H1 (cell line): ENCODE measurements at regions not wholly inside any gene's neighbourhood (a gene's known extent, or its start where the extent isn't known, plus 50 kb on each side); places are given as distances from the start of the nearest gene placed in this dataset.

Source experiments
- CTCF ChIA-PET: fragments of 300-600 bp; sonication (Branson Sonifier 250); formaldehyde crosslinking; loops from one replicate; lab custom pipeline; 2021; ENCODE audit not compliant: partially characterized antibody; lab: Charles Lee
- POLR2A ChIA-PET: fragments of 300-600 bp; sonication (Branson Sonifier 250); formaldehyde crosslinking; loops from one replicate; lab custom pipeline; 2021; ENCODE audit warnings: inconsistent platforms; ENCODE audit not compliant: partially characterized antibody; lab: Charles Lee
- DNase-seq, 2 experiments: peaks; one replicate each; pipeline versions ENCODE4 v3.0.0 to v3.0.0-alpha.2; 2010 to 2022; ENCODE audit warnings: low spot score in 2 of 2, low read depth in 1 of 2, mixed read lengths in 1 of 2
- FAIRE-seq: peaks from 2 replicates; lab custom pipeline; 2011; peaks lifted over from hg19 to GRCh38; lab: Jason Lieb, UNC
- H2AFZ ChIP-seq: 2 replicates; pipeline ENCODE4 v1.8.1; 2012; ENCODE audit warnings: low read length, inconsistent platforms
- H2AK5ac ChIP-seq: 2 replicates; pipeline ENCODE4 v1.6.1; 2013; ENCODE audit warnings: low read depth, low read length
- H2BK120ac ChIP-seq: replicated peaks from 2 replicates; pipeline ENCODE3; 2013; ENCODE audit warnings: low read depth, low read length, inconsistent platforms
- H2BK12ac ChIP-seq: 2 replicates; pipeline ENCODE4 v1.6.1; 2013; ENCODE audit warnings: low read depth, low read length
- H2BK15ac ChIP-seq: 2 replicates; pipeline ENCODE4 v1.6.1; 2013; ENCODE audit warnings: low read length
- H2BK20ac ChIP-seq: 2 replicates; pipeline ENCODE4 v1.6.1; 2013; ENCODE audit warnings: low read length
- H2BK5ac ChIP-seq: 2 replicates; pipeline ENCODE4 v1.6.1; 2013; ENCODE audit warnings: low read depth, low read length
- H3K14ac ChIP-seq: 2 replicates; pipeline ENCODE4 v1.6.1; 2013; ENCODE audit warnings: inconsistent platforms; ENCODE audit not compliant: insufficient read length
- H3K18ac ChIP-seq: 2 replicates; pipeline ENCODE4 v1.6.1; 2013; ENCODE audit warnings: low read length; ENCODE audit errors: extremely low read depth
- H3K23ac ChIP-seq: 2 replicates; pipeline ENCODE4 v1.6.1; 2013; ENCODE audit warnings: inconsistent platforms; ENCODE audit not compliant: insufficient read length
- H3K23me2 ChIP-seq: 2 replicates; pipeline ENCODE4 v1.6.1; 2013; ENCODE audit warnings: low read depth, low read length
- H3K27ac ChIP-seq: 2 replicates; pipeline ENCODE4 v1.6.1; 2011; ENCODE audit warnings: low read depth, low read length, inconsistent platforms
- H3K27me3 ChIP-seq, 4 experiments: replicated peaks in 1 of 4; 1 replicate in 1 of 4; 2 replicates in 3 of 4; pipeline versions ENCODE4 v1.6.1 to v1.8.1; 2011 to 2013; ENCODE audit warnings: low read length in 3 of 4, mild to moderate bottlenecking in 3 of 4, inconsistent platforms in 2 of 4, mixed read lengths in 2 of 4, moderate library complexity in 1 of 4; ENCODE audit not compliant: control insufficient read depth in 3 of 4, insufficient read depth in 3 of 4; ENCODE audit errors: extremely low read depth in 1 of 4
- H3K36me3 ChIP-seq, 4 experiments: 2 replicates each; pipeline versions ENCODE4 v1.6.1 to v1.8.1; 2011 to 2013; ENCODE audit warnings: mild to moderate bottlenecking in 4 of 4, low read length in 3 of 4, moderate library complexity in 2 of 4, control low read depth in 1 of 4, inconsistent platforms in 1 of 4; ENCODE audit not compliant: insufficient read depth in 4 of 4, control insufficient read depth in 2 of 4
- H3K4ac ChIP-seq: replicated peaks from 2 replicates; pipeline ENCODE3; 2013; ENCODE audit warnings: low read length, low read depth, mixed read lengths, inconsistent platforms; ENCODE audit not compliant: insufficient read length
- H3K4me1 ChIP-seq, 4 experiments: replicated peaks in 1 of 4; 1 replicate in 1 of 4; 2 replicates in 3 of 4; pipeline versions ENCODE4 v1.6.1 to v1.8.1; 2011 to 2013; ENCODE audit warnings: low read length in 3 of 4, inconsistent platforms in 2 of 4, mixed read lengths in 1 of 4; ENCODE audit not compliant: insufficient read depth in 4 of 4, control insufficient read depth in 3 of 4
- H3K4me2 ChIP-seq, 2 experiments: 2 replicates each; pipeline versions ENCODE4 v1.6.1 to v1.8.1; 2011 to 2013; ENCODE audit warnings: low read depth in 2 of 2, low read length in 2 of 2, control low read depth in 1 of 2, inconsistent platforms in 1 of 2, mild to moderate bottlenecking in 1 of 2; ENCODE audit not compliant: insufficient read depth in 1 of 2
- H3K4me3 ChIP-seq, 4 experiments: fragments of 200-600, 300-600 bp in 1 of 4; sonication (generic), shearing (Covaris generic), sonication (Bioruptor Twin) in 1 of 4; 2 replicates each; pipeline versions ENCODE4 v1.5.1 to v1.8.1; 2011 to 2016; ENCODE audit warnings: low read length in 4 of 4, low read depth in 3 of 4, control low read depth in 2 of 4, inconsistent platforms in 2 of 4, mild to moderate bottlenecking in 2 of 4, mixed read lengths in 1 of 4, moderate library complexity in 1 of 4; ENCODE audit not compliant: insufficient read depth in 2 of 4; ENCODE audit errors: extremely low read depth in 1 of 4
- H3K56ac ChIP-seq: replicated peaks from 2 replicates; pipeline ENCODE3; 2013; ENCODE audit warnings: low read depth, mild to moderate bottlenecking, mixed read lengths, low read length, inconsistent platforms; ENCODE audit not compliant: insufficient read length
- H3K79me1 ChIP-seq: 2 replicates; pipeline ENCODE4 v1.6.1; 2013; ENCODE audit warnings: low read depth, low read length, control low read depth
- H3K79me2 ChIP-seq, 2 experiments: 2 replicates each; pipeline versions ENCODE4 v1.6.1 to v1.8.1; 2012 to 2013; ENCODE audit warnings: low read length in 2 of 2, mild to moderate bottlenecking in 2 of 2, inconsistent platforms in 1 of 2; ENCODE audit not compliant: insufficient read depth in 2 of 2, control insufficient read depth in 1 of 2
- H3K9ac ChIP-seq, 4 experiments: replicated peaks in 1 of 4; 1 replicate in 1 of 4; 2 replicates in 3 of 4; pipeline versions ENCODE4 v1.6.1 to v1.8.1; 2011 to 2013; ENCODE audit warnings: low read depth in 3 of 4, low read length in 3 of 4, control low read depth in 2 of 4, mild to moderate bottlenecking in 2 of 4, moderate library complexity in 2 of 4, inconsistent platforms in 1 of 4; ENCODE audit errors: extremely low read depth in 1 of 4
- H3K9me3 ChIP-seq, 2 experiments: 2 replicates each; pipeline versions ENCODE4 v1.6.1 to v1.8.1; 2012 to 2013; ENCODE audit warnings: mild to moderate bottlenecking in 2 of 2, moderate library complexity in 2 of 2, control low read depth in 1 of 2, inconsistent platforms in 1 of 2, low read depth in 1 of 2, low read length in 1 of 2, mixed read lengths in 1 of 2; ENCODE audit not compliant: insufficient read depth in 2 of 2
- H4K20me1 ChIP-seq, 2 experiments: replicated peaks in 1 of 2; 2 replicates each; pipeline versions ENCODE3 to v1.8.1; 2011 to 2013; ENCODE audit warnings: inconsistent platforms in 2 of 2, low read length in 2 of 2, mild to moderate bottlenecking in 1 of 2; ENCODE audit not compliant: insufficient read depth in 2 of 2, control insufficient read depth in 1 of 2
- H4K5ac ChIP-seq: 2 replicates; pipeline ENCODE4 v1.6.1; 2013; ENCODE audit warnings: low read length, low read depth, mixed read lengths, inconsistent platforms; ENCODE audit not compliant: insufficient read length
- H4K8ac ChIP-seq: 2 replicates; pipeline ENCODE4 v1.8.0; 2013; ENCODE audit warnings: mild to moderate bottlenecking, moderate library complexity, low read length, inconsistent platforms; ENCODE audit not compliant: insufficient read depth; ENCODE audit errors: extremely low read depth
- H4K91ac ChIP-seq: replicated peaks from 2 replicates; pipeline ENCODE3; 2013; ENCODE audit warnings: low read length, mixed read lengths, inconsistent platforms; ENCODE audit not compliant: insufficient read length
- SUZ12 ChIP-seq: fragments of 200-600 bp; sonication (generic); IDR thresholded peaks from 2 replicates; pipeline ENCODE4 v1.6.1; 2012; ENCODE audit warnings: mild to moderate bottlenecking, inconsistent platforms, low read length, moderate library complexity, mixed read lengths
- WGBS, 2 experiments: shearing (Covaris generic) in 1 of 2; methylation state at CpG; one replicate each; pipeline versions ENCODE4 v1.1.6 to v1.1.7; 2013 to 2015; ENCODE audit warnings: low lambda C conversion rate in 2 of 2, mixed read lengths in 2 of 2, inconsistent platforms in 1 of 2, low coverage in 1 of 2, missing lambda C conversion rate in 1 of 2; ENCODE audit not compliant: insufficient replicate concordance in 2 of 2, insufficient coverage in 1 of 2, insufficient read length in 1 of 2; ENCODE audit errors: extremely low coverage in 1 of 2, missing lambda C conversion rate in 1 of 2; 5-methylcytosine and 5-hydroxymethylcytosine counted together

DNA sequence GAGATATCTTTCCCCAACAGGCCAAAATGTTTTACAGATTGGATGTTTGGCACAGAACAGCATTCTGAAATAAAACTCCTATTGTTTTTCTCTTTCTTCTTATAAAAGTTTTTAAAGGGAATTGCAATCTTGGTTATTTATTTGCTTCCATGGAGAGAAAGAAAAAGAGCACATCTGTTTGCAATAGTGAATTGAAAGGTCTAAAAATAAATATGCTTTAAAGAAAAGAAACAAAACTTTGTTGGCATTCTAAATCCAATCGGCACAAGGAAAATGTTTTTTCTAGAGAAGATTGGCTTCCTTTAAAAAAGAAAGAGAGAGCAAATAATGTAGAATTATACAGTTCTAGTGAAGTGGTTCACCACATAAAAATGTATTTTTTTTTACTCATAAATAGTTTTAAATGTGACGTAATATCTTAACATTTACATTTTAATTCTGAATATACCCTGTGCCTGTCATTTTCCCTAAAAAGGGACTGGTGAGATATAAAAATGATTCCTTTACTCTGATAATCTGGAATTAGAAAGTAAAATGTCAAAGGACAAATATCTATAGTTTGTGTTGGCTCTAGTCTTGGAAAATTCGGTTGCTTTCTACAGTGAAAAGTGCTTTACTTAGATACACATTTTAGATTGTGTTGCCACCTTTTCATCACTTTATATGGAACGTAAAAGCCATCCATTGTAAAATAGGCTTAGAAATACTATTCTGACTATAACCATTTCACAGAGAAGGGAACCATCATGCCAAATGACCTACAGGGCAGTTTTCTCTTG lies 257.4 kb upstream of the CBLB start:
- Histone ChIP-seq H3K27ac (no peak overlapping the region), H4K20me1 (no peaks in the 10 kb centered on the region), H3K23ac (no peak overlapping the region), H2BK120ac (no peak overlapping the region), H3K14ac (no peak overlapping the region), H3K23me2 (no peaks in the 10 kb centered on the region), H3K56ac (no peak overlapping the region), H3K4me1 (peaks cover 3 to 4% (median 3%) of the 10 kb centered on the region in 4 experiments; a peak in 5 of 7 replicates), H3K4me2 (no peak overlapping the region), H3K79me2 (no peaks in the 10 kb centered on the region), H2BK12ac (no peak overlapping the region), H3K36me3 (no peaks in the 10 kb centered on the region), H4K91ac (no peak overlapping the region), H3K79me1 (no peaks in the 10 kb centered on the region), H2BK5ac (no peak overlapping the region), H3K9me3 (no peaks in the 10 kb centered on the region), H2AFZ (peak overlapping the region; percentile 15; the same call in 1 of the 2 replicates), H4K5ac (no peak overlapping the region), H2BK15ac (no peak overlapping the region), H2AK5ac (no peak overlapping the region), H3K18ac (no peak overlapping the region), H3K27me3 (no peaks in the 10 kb centered on the region), H3K4me3 (no peak overlapping the region)
- POLR2A ChIA-PET = no interaction called here
- FAIRE-seq (no peak), DNase-seq (no peak)
- 96% methylated on average over 4 of the region's 4 CpGs; no CpG with 5 or more reads in 1 of the 2 experiments for WGBS, 2 experiments
- CTCF ChIA-PET = no interaction called here
- TF ChIP-seq SUZ12 = no peak
- TF ChIP-seq, all 59 proteins: peak for 0
- Histone ChIP-seq H2BK20ac (no peak overlapping the region), H3K9ac (no peak overlapping the region), H4K8ac (no peak overlapping the region), H3K4ac (no peak overlapping the region)
